ENCODE measurements at regions not wholly inside any gene's neighbourhood (a gene's known extent, or its start where the extent isn't known, plus 50 kb on each side); places are given as distances from the start of the nearest gene placed in this dataset.

GRCh38 chr11:104238916-104239315 lies 75.0 kb upstream of the PDGFD start:
- Histone ChIP-seq H3K9ac (ENCODE audit: insufficient read length, low read depth) (no peak overlapping the region), H3K27me3 (ENCODE audit: insufficient read depth, insufficient read length) (no peaks in the 10 kb centered on the region), H3K4me1 (ENCODE audit: insufficient read depth, insufficient read length) (no peaks in the 10 kb centered on the region), H3K9me3 (ENCODE audit: insufficient read depth, low read length) (no peaks in the 10 kb centered on the region), H3K4me3 (ENCODE audit: insufficient read length, low read depth) (no peak overlapping the region), H3K36me3 (ENCODE audit: insufficient read depth, insufficient read length, low read length) (no peaks in the 10 kb centered on the region)
- no peak for TF ChIP-seq YY1 (IDR thresholded peaks at IDR 0.05; ENCODE audit: insufficient read depth, insufficient read length)
- no peak for TF ChIP-seq SUZ12 (IDR thresholded peaks at IDR 0.05; ENCODE audit: extremely low read depth, insufficient read depth, insufficient read length)
- no peak for TF ChIP-seq ZNF274 (IDR thresholded peaks at IDR 0.05; ENCODE audit: low read depth, low read length)
- no peak for DNase-seq (ENCODE audit: low read depth, low spot score)

DNA sequence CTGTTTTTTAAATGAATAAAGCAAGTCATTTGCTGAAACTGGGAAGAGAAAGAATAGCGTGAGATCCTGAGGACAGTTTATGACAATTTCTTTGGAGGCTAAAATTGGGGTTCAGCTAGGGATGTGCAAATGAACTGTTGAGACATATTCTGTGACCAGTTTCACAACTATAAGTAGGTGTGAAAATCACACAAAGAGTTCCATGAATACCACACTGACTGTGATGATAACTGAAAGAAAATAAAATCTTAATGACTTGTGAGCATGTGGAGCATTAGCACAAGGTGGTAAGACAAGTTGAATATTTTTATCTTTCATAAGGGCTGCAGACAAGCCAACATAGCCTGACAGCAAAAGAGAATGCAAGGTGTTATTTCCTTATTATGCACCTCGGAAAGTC lies 61.1 kb upstream of the PDGFD start:
- Histone ChIP-seq H3K9me3 (ENCODE audit: insufficient read depth, low read length) (no peaks in the 10 kb centered on the region), H3K9ac (ENCODE audit: insufficient read length, low read depth) (no peak overlapping the region), H3K36me3 (ENCODE audit: insufficient read depth, insufficient read length, low read length) (no peaks in the 10 kb centered on the region), H3K4me1 (ENCODE audit: insufficient read depth, insufficient read length) (no peaks in the 10 kb centered on the region), H3K27me3 (ENCODE audit: insufficient read depth, insufficient read length) (no peaks in the 10 kb centered on the region), H3K4me3 (ENCODE audit: insufficient read length, low read depth) (no peak overlapping the region)
- no peak for DNase-seq (ENCODE audit: low read depth, low spot score)
- TF ChIP-seq YY1 (IDR thresholded peaks at IDR 0.05; ENCODE audit: insufficient read depth, insufficient read length) (no peak), SUZ12 (IDR thresholded peaks at IDR 0.05; ENCODE audit: extremely low read depth, insufficient read depth, insufficient read length) (no peak), ZNF274 (IDR thresholded peaks at IDR 0.05; ENCODE audit: low read depth, low read length) (no peak)

GRCh38 chr11:104222464-104222863 lies 58.5 kb upstream of the PDGFD start:
- H3K9ac ChIP-seq (ENCODE audit: insufficient read length, low read depth) = no peak overlapping the region
- H3K27me3 ChIP-seq (ENCODE audit: insufficient read depth, insufficient read length) = no peaks in the 10 kb centered on the region
- no peak for TF ChIP-seq ZNF274 (IDR thresholded peaks at IDR 0.05; ENCODE audit: low read depth, low read length)
- no peak for TF ChIP-seq YY1 (IDR thresholded peaks at IDR 0.05; ENCODE audit: insufficient read depth, insufficient read length)
- no peak for TF ChIP-seq SUZ12 (IDR thresholded peaks at IDR 0.05; ENCODE audit: extremely low read depth, insufficient read depth, insufficient read length)
- H3K9me3 ChIP-seq (ENCODE audit: insufficient read depth, low read length) = no peaks in the 10 kb centered on the region
- H3K36me3 ChIP-seq (ENCODE audit: insufficient read depth, insufficient read length, low read length) = no peaks in the 10 kb centered on the region
- no peaks in the 10 kb centered on the region for H3K4me1 ChIP-seq (ENCODE audit: insufficient read depth, insufficient read length)
- DNase-seq (ENCODE audit: low read depth, low spot score) = no peak
- no peak overlapping the region for H3K4me3 ChIP-seq (ENCODE audit: insufficient read length, low read depth)

GRCh38 chr11:104221455-104221854 lies 57.5 kb upstream of the PDGFD start:
- TF ChIP-seq YY1 (IDR thresholded peaks at IDR 0.05; ENCODE audit: insufficient read depth, insufficient read length) (no peak), ZNF274 (IDR thresholded peaks at IDR 0.05; ENCODE audit: low read depth, low read length) (no peak), SUZ12 (IDR thresholded peaks at IDR 0.05; ENCODE audit: extremely low read depth, insufficient read depth, insufficient read length) (no peak)
- no peak for DNase-seq (ENCODE audit: low read depth, low spot score)
- H3K36me3 ChIP-seq (ENCODE audit: insufficient read depth, insufficient read length, low read length) = no peaks in the 10 kb centered on the region

DNA sequence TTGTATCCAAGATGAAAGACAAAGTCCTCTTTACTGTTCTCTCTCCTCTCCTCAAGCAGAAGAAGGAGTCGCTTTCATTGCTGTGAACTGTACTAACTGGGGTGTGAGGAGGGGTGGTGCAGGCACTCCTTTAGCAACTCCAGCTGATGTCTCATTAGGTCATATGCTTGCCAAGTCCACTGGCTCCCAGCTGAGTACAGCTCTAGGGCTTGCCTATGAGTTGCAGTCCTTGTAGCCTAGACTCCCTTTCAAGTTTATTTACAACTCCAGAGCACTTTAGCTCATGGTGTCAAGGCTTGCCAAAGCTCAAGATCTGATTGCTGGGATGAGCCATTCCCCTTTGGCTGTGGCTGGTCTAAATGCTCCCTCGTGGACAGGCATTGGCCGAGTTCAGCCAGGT lies 55.1 kb upstream of the PDGFD start:
- no peaks in the 10 kb centered on the region for H3K9me3 ChIP-seq (ENCODE audit: insufficient read depth, low read length)
- no peak overlapping the region for H3K9ac ChIP-seq (ENCODE audit: insufficient read length, low read depth)
- H3K4me1 ChIP-seq (ENCODE audit: insufficient read depth, insufficient read length) = no peaks in the 10 kb centered on the region
- H3K4me3 ChIP-seq (ENCODE audit: insufficient read length, low read depth) = no peak overlapping the region
- DNase-seq (ENCODE audit: low read depth, low spot score) = no peak
- H3K27me3 ChIP-seq (ENCODE audit: insufficient read depth, insufficient read length) = no peaks in the 10 kb centered on the region
- TF ChIP-seq SUZ12 (IDR thresholded peaks at IDR 0.05; ENCODE audit: extremely low read depth, insufficient read depth, insufficient read length) = no peak
- TF ChIP-seq ZNF274 (IDR thresholded peaks at IDR 0.05; ENCODE audit: low read depth, low read length) = no peak
- no peak for TF ChIP-seq YY1 (IDR thresholded peaks at IDR 0.05; ENCODE audit: insufficient read depth, insufficient read length)
- H3K36me3 ChIP-seq (ENCODE audit: insufficient read depth, insufficient read length, low read length) = no peaks in the 10 kb centered on the region

More at GRCh38 chr11:104221455-104221854, 57.5 kb upstream of the PDGFD start:
- Histone ChIP-seq H3K9me3 (ENCODE audit: insufficient read depth, low read length) (no peaks in the 10 kb centered on the region), H3K4me3 (ENCODE audit: insufficient read length, low read depth) (no peak overlapping the region), H3K9ac (ENCODE audit: insufficient read length, low read depth) (no peak overlapping the region), H3K27me3 (ENCODE audit: insufficient read depth, insufficient read length) (no peaks in the 10 kb centered on the region), H3K4me1 (ENCODE audit: insufficient read depth, insufficient read length) (no peaks in the 10 kb centered on the region)

DNA sequence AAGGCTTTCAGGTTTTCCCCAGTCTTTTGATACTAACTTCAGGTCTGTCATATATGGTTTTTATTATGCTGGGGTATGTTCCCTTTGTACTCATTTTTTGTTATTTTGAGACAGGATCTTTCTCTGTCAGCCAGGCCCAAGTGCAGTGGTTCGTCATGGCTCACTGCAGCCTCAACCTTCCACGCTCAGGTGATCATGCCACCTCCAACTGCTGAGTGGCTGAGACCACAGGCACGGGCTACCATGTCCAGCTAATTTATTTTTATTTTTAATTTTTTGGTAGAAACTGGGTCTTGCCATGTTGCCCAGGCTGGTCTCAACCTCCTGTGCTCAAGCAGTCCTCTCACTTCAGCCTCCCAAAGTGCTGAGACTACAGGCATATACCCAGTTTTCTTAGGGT lies 50.6 kb upstream of the PDGFD start:
- Histone ChIP-seq H3K4me3 (ENCODE audit: insufficient read length, low read depth) (no peak overlapping the region), H3K4me1 (ENCODE audit: insufficient read depth, insufficient read length) (no peaks in the 10 kb centered on the region), H3K27me3 (ENCODE audit: insufficient read depth, insufficient read length) (no peaks in the 10 kb centered on the region), H3K36me3 (ENCODE audit: insufficient read depth, insufficient read length, low read length) (no peaks in the 10 kb centered on the region), H3K9me3 (ENCODE audit: insufficient read depth, low read length) (no peaks in the 10 kb centered on the region), H3K9ac (ENCODE audit: insufficient read length, low read depth) (no peak overlapping the region)
- DNase-seq (ENCODE audit: low read depth, low spot score) = no peak
- no peak for TF ChIP-seq SUZ12 (IDR thresholded peaks at IDR 0.05; ENCODE audit: extremely low read depth, insufficient read depth, insufficient read length)
- no peak for TF ChIP-seq ZNF274 (IDR thresholded peaks at IDR 0.05; ENCODE audit: low read depth, low read length)
- no peak for TF ChIP-seq YY1 (IDR thresholded peaks at IDR 0.05; ENCODE audit: insufficient read depth, insufficient read length)
